PC-3 (cell line): ENCODE measurements at regions not wholly inside any gene's neighbourhood (a gene's known extent, or its start where the extent isn't known, plus 50 kb on each side); places are given as distances from the start of the nearest gene placed in this dataset.
A peak's percentile ranks its signal among the peaks of the same experiment; 100 is the strongest.

ENCODE experiments used
- ATAC-seq: fragments of 200-7000 bp; cut with Tn5 transposase; 2 replicates; pipeline ENCODE4 v1.9.1; 2020; ENCODE audit warnings: mild to moderate bottlenecking, moderate library complexity
- BruUV-seq: library from RNA; stranded (reverse); fragments of 400-500 nt; replicated peaks from 2 replicates; lab custom pipeline; 2021; lab: Mats Ljungman, UMichigan
- CTCF ChIA-PET: fragments of 300-600 bp; sonication (Branson Sonifier 250); formaldehyde crosslinking; loops from one replicate; lab custom pipeline; 2022; ENCODE audit warnings: antibody characterized with exemption; lab: Charles Lee
- POLR2A ChIA-PET: fragments of 300-600 bp; sonication (Branson Sonifier 250); formaldehyde crosslinking; loops from one replicate; lab custom pipeline; 2022; ENCODE audit warnings: antibody characterized with exemption; ENCODE audit not compliant: unreplicated experiment; lab: Charles Lee
- DNase-seq: peaks from one replicate; pipeline ENCODE4 v3.0.0-alpha.2; 2015
- H2AFZ ChIP-seq: fragments of 300-600 bp; sonication (generic); 2 replicates; pipeline ENCODE4 v1.6.0; 2016; ENCODE audit warnings: antibody characterized with exemption, low read length
- H3F3A ChIP-seq: fragments of 300-600 bp; sonication (generic); one replicate; pipeline ENCODE4 v1.6.0; 2017; ENCODE audit warnings: antibody characterized with exemption, low read length, control low read depth, mild to moderate bottlenecking; ENCODE audit not compliant: unreplicated experiment
- H3K27ac ChIP-seq: fragments of 300-600 bp; sonication (generic); 2 replicates; pipeline ENCODE4 v1.5.1; 2016; ENCODE audit warnings: mild to moderate bottlenecking, low read length
- H3K27me3 ChIP-seq: fragments of 300-600 bp; sonication (generic); 2 replicates; pipeline ENCODE4 v1.6.1; 2016; ENCODE audit warnings: low read length, mixed read lengths
- H3K36me3 ChIP-seq: fragments of 300-600 bp; sonication (generic); 2 replicates; pipeline ENCODE4 v1.6.1; 2016; ENCODE audit warnings: low read depth, mixed run types, low read length, mixed read lengths
- H3K4me1 ChIP-seq: fragments of 300-600 bp; sonication (generic); 2 replicates; pipeline ENCODE4 v1.5.1; 2016; ENCODE audit warnings: low read length; ENCODE audit not compliant: insufficient read depth
- H3K4me2 ChIP-seq: fragments of 300-600 bp; sonication (generic); 2 replicates; pipeline ENCODE4 v1.6.0; 2016; ENCODE audit warnings: low read length
- H3K4me3 ChIP-seq: fragments of 300-600 bp; sonication (generic); 2 replicates; pipeline ENCODE4 v1.5.1; 2016; ENCODE audit warnings: mild to moderate bottlenecking, low read length, mixed read lengths
- H3K79me2 ChIP-seq: fragments of 300-600 bp; sonication (generic); 2 replicates; pipeline ENCODE4 v1.6.1; 2017; ENCODE audit warnings: low read length, mixed read lengths
- H3K9ac ChIP-seq: fragments of 300-600 bp; sonication (generic); 2 replicates; pipeline ENCODE4 v1.6.0; 2016; ENCODE audit warnings: mild to moderate bottlenecking, low read length
- H3K9me2 ChIP-seq: fragments of 300-600 bp; sonication (generic); replicated peaks from 2 replicates; pipeline ENCODE4 v1.6.1; 2016; ENCODE audit warnings: mixed run types, low read length, mixed read lengths
- H3K9me3 ChIP-seq: fragments of 300-600 bp; sonication (generic); 2 replicates; pipeline ENCODE4 v1.6.1; 2016; ENCODE audit warnings: low read length, mixed read lengths
- H4K20me1 ChIP-seq: fragments of 300-600 bp; sonication (generic); 2 replicates; pipeline ENCODE4 v1.6.1; 2016; ENCODE audit warnings: low read length, mixed read lengths
- CTCF ChIP-seq: fragments of 300-600 bp; sonication (generic); conservative IDR thresholded peaks from 2 replicates; pipeline ENCODE4 v1.5.1; 2017; ENCODE audit warnings: antibody characterized with exemption, low read depth, mild to moderate bottlenecking, low read length
- EZH2 ChIP-seq: fragments of 300-600 bp; sonication (generic); IDR thresholded peaks from one replicate; pipeline ENCODE4 v1.6.1; 2017; ENCODE audit warnings: antibody characterized with exemption, mild to moderate bottlenecking, low read length; ENCODE audit not compliant: unreplicated experiment
- EZH2phosphoT487 ChIP-seq: fragments of 300-600 bp; sonication (generic); IDR thresholded peaks from 2 replicates; pipeline ENCODE4 v1.6.1; 2018; ENCODE audit warnings: mild to moderate bottlenecking, antibody characterized with exemption, low read length, borderline replicate concordance
- intact Hi-C: fragments of 100-400 bp; cut with micrococcal nuclease; formaldehyde crosslinking; loops from 2 replicates; pipeline ENCODE4 v1.9.0; 2023

GRCh38 chr18:28760299-28760698 is 583.4 kb upstream of the CDH2 start:
- Histone ChIP-seq H3K9me2 (no peaks in the 10 kb centered on the region), H3K79me2 (no peaks in the 10 kb centered on the region), H3K4me2 (no peak overlapping the region), H4K20me1 (no peaks in the 10 kb centered on the region), H3K27ac (no peak overlapping the region), H3K4me3 (no peak overlapping the region), H3F3A (no peaks in the 10 kb centered on the region), H3K27me3 (no peaks in the 10 kb centered on the region), H3K36me3 (no peaks in the 10 kb centered on the region), H3K4me1 (peaks cover 15% of the 10 kb centered on the region), H2AFZ (no peak overlapping the region), H3K9me3 (no peaks in the 10 kb centered on the region), H3K9ac (no peak overlapping the region)
- intact Hi-C loops, result loop anchor here (10.0 kb wide), 1 partner anchor 315 kb away; no protein-coding TSS in a partner anchor
- no peak for ATAC-seq
- BruUV-seq, result no TSS peak
- POLR2A ChIA-PET, result no interaction called here
- DNase-seq, result no peak
- no peak for TF ChIP-seq EZH2phosphoT487
- no peak for TF ChIP-seq EZH2
- TF ChIP-seq CTCF, result no peak
- CTCF ChIA-PET, result no interaction called here

GRCh38 chr18:28757466-28758008 is 580.6 kb upstream of the CDH2 start:
- peaks cover 12% of the 10 kb centered on the region for H3K4me1 ChIP-seq
- H3K27ac ChIP-seq, result no peak overlapping the region
- POLR2A ChIA-PET, result no interaction called here
- no peaks in the 10 kb centered on the region for H4K20me1 ChIP-seq
- H3K9me2 ChIP-seq, result no peaks in the 10 kb centered on the region
- intact Hi-C loops, result loop anchor here (1.0 kb wide), 1 partner anchor 574 kb away; no protein-coding TSS in a partner anchor
- BruUV-seq, result no TSS peak
- ATAC-seq (peak; percentile 90), DNase-seq (peak; percentile 60)
- CTCF ChIA-PET, result no interaction called here
- no peaks in the 10 kb centered on the region for H3K36me3 ChIP-seq
- no peaks in the 10 kb centered on the region for H3K27me3 ChIP-seq
- no peaks in the 10 kb centered on the region for H3K79me2 ChIP-seq
- no peak for TF ChIP-seq CTCF
- no peak for TF ChIP-seq EZH2phosphoT487
- no peak for TF ChIP-seq EZH2
- no peaks in the 10 kb centered on the region for H3F3A ChIP-seq
- peak overlapping the region; percentile 20; the same call in 1 of the 2 replicates for H3K4me2 ChIP-seq
- H3K9me3 ChIP-seq, result no peaks in the 10 kb centered on the region
- H2AFZ ChIP-seq, result no peak overlapping the region
- no peak overlapping the region for H3K9ac ChIP-seq
- no peak overlapping the region for H3K4me3 ChIP-seq

GRCh38 chr18:28743115-28743514 is 566.2 kb upstream of the CDH2 start:
- Histone ChIP-seq H3K4me3 (no peak overlapping the region), H3K36me3 (no peaks in the 10 kb centered on the region), H4K20me1 (no peaks in the 10 kb centered on the region), H3F3A (no peaks in the 10 kb centered on the region), H3K27ac (no peak overlapping the region), H3K4me1 (no peaks in the 10 kb centered on the region), H3K9me3 (no peaks in the 10 kb centered on the region), H2AFZ (no peak overlapping the region), H3K9me2 (no peaks in the 10 kb centered on the region), H3K79me2 (no peaks in the 10 kb centered on the region), H3K4me2 (no peak overlapping the region), H3K27me3 (no peaks in the 10 kb centered on the region), H3K9ac (no peak overlapping the region)
- intact Hi-C loops, result no loop called here
- BruUV-seq, result no TSS peak
- ATAC-seq, result no peak
- ChIA-PET CTCF (no interaction called here), POLR2A (no interaction called here)
- no peak for DNase-seq
- no peak for TF ChIP-seq EZH2
- no peak for TF ChIP-seq CTCF
- TF ChIP-seq EZH2phosphoT487, result no peak
